ENCODE measurements at regions not wholly inside any gene's neighbourhood (a gene's known extent, or its start where the extent isn't known, plus 50 kb on each side); places are given as distances from the start of the nearest gene placed in this dataset.
"Not testable (repeated sequence)": the region's sequence is repeated elsewhere in the genome, so short reads cannot be mapped to it uniquely, and the experiment has no call there.

DNA sequence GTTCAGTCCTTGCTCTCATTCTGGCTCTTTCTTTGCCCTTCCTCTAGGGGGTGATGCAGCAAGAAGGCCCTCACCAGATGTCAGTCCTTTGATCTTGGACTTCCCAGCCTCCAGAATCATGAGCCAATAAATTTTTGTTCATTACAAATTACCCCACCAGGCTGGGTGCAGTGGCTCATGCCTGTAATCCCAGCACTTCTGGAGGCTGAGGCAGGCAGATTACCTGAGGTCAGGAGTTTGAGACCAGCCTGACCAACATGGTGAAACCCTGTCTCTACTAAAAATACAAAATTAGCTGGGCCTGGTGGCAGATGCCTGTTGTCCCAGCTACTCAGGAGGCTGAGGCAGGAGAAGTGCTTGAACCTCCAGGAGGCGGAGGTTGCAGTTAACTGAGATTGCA is 106.3 kb upstream of the TRPM1 start:
- TF ChIP-seq, protein P1, sequence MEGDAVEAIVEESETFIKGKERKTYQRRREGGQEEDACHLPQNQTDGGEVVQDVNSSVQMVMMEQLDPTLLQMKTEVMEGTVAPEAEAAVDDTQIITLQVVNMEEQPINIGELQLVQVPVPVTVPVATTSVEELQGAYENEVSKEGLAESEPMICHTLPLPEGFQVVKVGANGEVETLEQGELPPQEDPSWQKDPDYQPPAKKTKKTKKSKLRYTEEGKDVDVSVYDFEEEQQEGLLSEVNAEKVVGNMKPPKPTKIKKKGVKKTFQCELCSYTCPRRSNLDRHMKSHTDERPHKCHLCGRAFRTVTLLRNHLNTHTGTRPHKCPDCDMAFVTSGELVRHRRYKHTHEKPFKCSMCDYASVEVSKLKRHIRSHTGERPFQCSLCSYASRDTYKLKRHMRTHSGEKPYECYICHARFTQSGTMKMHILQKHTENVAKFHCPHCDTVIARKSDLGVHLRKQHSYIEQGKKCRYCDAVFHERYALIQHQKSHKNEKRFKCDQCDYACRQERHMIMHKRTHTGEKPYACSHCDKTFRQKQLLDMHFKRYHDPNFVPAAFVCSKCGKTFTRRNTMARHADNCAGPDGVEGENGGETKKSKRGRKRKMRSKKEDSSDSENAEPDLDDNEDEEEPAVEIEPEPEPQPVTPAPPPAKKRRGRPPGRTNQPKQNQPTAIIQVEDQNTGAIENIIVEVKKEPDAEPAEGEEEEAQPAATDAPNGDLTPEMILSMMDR (IDR thresholded peaks at IDR 0.05), result not testable (repeated sequence)
- TF ChIP-seq POLR2A, POLR2AphosphoS5, EP300 (IDR thresholded peaks at IDR 0.05): not testable (repeated sequence)

Data from suprapubic skin (tissue), 4 donors.